ENCODE measurements at regions not wholly inside any gene's neighbourhood (a gene's known extent, or its start where the extent isn't known, plus 50 kb on each side); places are given as distances from the start of the nearest gene placed in this dataset.

GRCh38 chr3:174533286-174533685 lies 325.8 kb upstream of the NAALADL2 start:
- no peak overlapping the region for H2AFZ ChIP-seq (ENCODE audit: low read length)
- no peak overlapping the region for H3K4me3 ChIP-seq (ENCODE audit: insufficient read depth, low read length)
- peak overlapping the region; percentile 25 for H3K27ac ChIP-seq (ENCODE audit: low read depth, low read length)
- no peaks in the 10 kb centered on the region for H4K20me1 ChIP-seq (ENCODE audit: insufficient read depth, low read length)
- H3K79me2 ChIP-seq (ENCODE audit: insufficient read depth, low read length), result no peaks in the 10 kb centered on the region
- peak overlapping the region; percentile 5 for H3K4me2 ChIP-seq (ENCODE audit: insufficient read depth, low read length)
- DNase-seq (ENCODE audit: insufficient read length, low spot score, missing footprints), result peak; percentile 87
- TF ChIP-seq CTCF (IDR thresholded peaks at IDR 0.05; ENCODE audit: extremely low read depth, low read depth, low read length), result no peak
- H3K4me1 ChIP-seq (ENCODE audit: insufficient read depth, low read length), result peaks cover 5% of the 10 kb centered on the region
- no peaks in the 10 kb centered on the region for H3K36me3 ChIP-seq (ENCODE audit: insufficient read depth, low read length)
- no peaks in the 10 kb centered on the region for H3K27me3 ChIP-seq (ENCODE audit: insufficient read depth, low read length)
- no peaks in the 10 kb centered on the region for H3K9me3 ChIP-seq (ENCODE audit: low read depth, low read length)

- no peak for TF ChIP-seq CTCF (IDR thresholded peaks at IDR 0.05; ENCODE audit: extremely low read depth, low read depth, low read length)
- Histone ChIP-seq H3K4me2 (ENCODE audit: insufficient read depth, low read length) (no peak overlapping the region), H3K79me2 (ENCODE audit: insufficient read depth, low read length) (no peaks in the 10 kb centered on the region), H2AFZ (ENCODE audit: low read length) (no peak overlapping the region), H3K4me1 (ENCODE audit: insufficient read depth, low read length) (peaks cover 5% of the 10 kb centered on the region), H3K4me3 (ENCODE audit: insufficient read depth, low read length) (no peak overlapping the region), H3K9me3 (ENCODE audit: low read depth, low read length) (no peaks in the 10 kb centered on the region), H4K20me1 (ENCODE audit: insufficient read depth, low read length) (no peaks in the 10 kb centered on the region), H3K36me3 (ENCODE audit: insufficient read depth, low read length) (no peaks in the 10 kb centered on the region), H3K27ac (ENCODE audit: low read depth, low read length) (no peak overlapping the region), H3K27me3 (ENCODE audit: insufficient read depth, low read length) (no peaks in the 10 kb centered on the region)
- no peak for DNase-seq (ENCODE audit: insufficient read length, low spot score, missing footprints)
These were observed 322.8 kb upstream of the NAALADL2 start for GRCh38 chr3:174536319-174536718.

GRCh38 chr3:174538151-174538550 lies 321.0 kb upstream of the NAALADL2 start:
- no peak for TF ChIP-seq CTCF (IDR thresholded peaks at IDR 0.05; ENCODE audit: extremely low read depth, low read depth, low read length)
- H3K36me3 ChIP-seq (ENCODE audit: insufficient read depth, low read length), result no peaks in the 10 kb centered on the region
- no peak for DNase-seq (ENCODE audit: insufficient read length, low spot score, missing footprints)
- H4K20me1 ChIP-seq (ENCODE audit: insufficient read depth, low read length), result no peaks in the 10 kb centered on the region
- no peak overlapping the region for H3K27ac ChIP-seq (ENCODE audit: low read depth, low read length)
- no peaks in the 10 kb centered on the region for H3K27me3 ChIP-seq (ENCODE audit: insufficient read depth, low read length)
- no peaks in the 10 kb centered on the region for H3K79me2 ChIP-seq (ENCODE audit: insufficient read depth, low read length)
- no peaks in the 10 kb centered on the region for H3K9me3 ChIP-seq (ENCODE audit: low read depth, low read length)
- H2AFZ ChIP-seq (ENCODE audit: low read length), result no peak overlapping the region
- H3K4me3 ChIP-seq (ENCODE audit: insufficient read depth, low read length), result no peak overlapping the region
- no peak overlapping the region for H3K4me2 ChIP-seq (ENCODE audit: insufficient read depth, low read length)
- H3K4me1 ChIP-seq (ENCODE audit: insufficient read depth, low read length), result peaks cover 1% of the 10 kb centered on the region

- H2AFZ ChIP-seq (ENCODE audit: low read length), result no peak overlapping the region
- TF ChIP-seq CTCF (IDR thresholded peaks at IDR 0.05; ENCODE audit: extremely low read depth, low read depth, low read length), result no peak
- H3K4me2 ChIP-seq (ENCODE audit: insufficient read depth, low read length), result no peak overlapping the region
- no peak for DNase-seq (ENCODE audit: insufficient read length, low spot score, missing footprints)
- no peaks in the 10 kb centered on the region for H4K20me1 ChIP-seq (ENCODE audit: insufficient read depth, low read length)
- H3K4me1 ChIP-seq (ENCODE audit: insufficient read depth, low read length), result no peaks in the 10 kb centered on the region
- no peak overlapping the region for H3K4me3 ChIP-seq (ENCODE audit: insufficient read depth, low read length)
- H3K36me3 ChIP-seq (ENCODE audit: insufficient read depth, low read length), result no peaks in the 10 kb centered on the region
- no peaks in the 10 kb centered on the region for H3K79me2 ChIP-seq (ENCODE audit: insufficient read depth, low read length)
- no peak overlapping the region for H3K27ac ChIP-seq (ENCODE audit: low read depth, low read length)
- H3K9me3 ChIP-seq (ENCODE audit: low read depth, low read length), result no peaks in the 10 kb centered on the region
- H3K27me3 ChIP-seq (ENCODE audit: insufficient read depth, low read length), result no peaks in the 10 kb centered on the region
These were observed 318.8 kb upstream of the NAALADL2 start for GRCh38 chr3:174540116-174540908.
